ENCODE measurements at regions not wholly inside any gene's neighbourhood (a gene's known extent, or its start where the extent isn't known, plus 50 kb on each side); places are given as distances from the start of the nearest gene placed in this dataset.
A peak's percentile ranks its signal among the peaks of the same experiment; 100 is the strongest.

GRCh38 chr6:147733686-147734085 lies 225.2 kb downstream of the SAMD5 start:
- peaks cover 12% of the 10 kb centered on the region for H3K4me1 Mint-ChIP-seq (ENCODE audit: unreplicated experiment)
- no peak for DNase-seq (ENCODE audit: extremely low spot score, unreplicated experiment)
- H3K9me3 Mint-ChIP-seq (ENCODE audit: unreplicated experiment) = no peaks in the 10 kb centered on the region
- TF ChIP-seq, protein P1, sequence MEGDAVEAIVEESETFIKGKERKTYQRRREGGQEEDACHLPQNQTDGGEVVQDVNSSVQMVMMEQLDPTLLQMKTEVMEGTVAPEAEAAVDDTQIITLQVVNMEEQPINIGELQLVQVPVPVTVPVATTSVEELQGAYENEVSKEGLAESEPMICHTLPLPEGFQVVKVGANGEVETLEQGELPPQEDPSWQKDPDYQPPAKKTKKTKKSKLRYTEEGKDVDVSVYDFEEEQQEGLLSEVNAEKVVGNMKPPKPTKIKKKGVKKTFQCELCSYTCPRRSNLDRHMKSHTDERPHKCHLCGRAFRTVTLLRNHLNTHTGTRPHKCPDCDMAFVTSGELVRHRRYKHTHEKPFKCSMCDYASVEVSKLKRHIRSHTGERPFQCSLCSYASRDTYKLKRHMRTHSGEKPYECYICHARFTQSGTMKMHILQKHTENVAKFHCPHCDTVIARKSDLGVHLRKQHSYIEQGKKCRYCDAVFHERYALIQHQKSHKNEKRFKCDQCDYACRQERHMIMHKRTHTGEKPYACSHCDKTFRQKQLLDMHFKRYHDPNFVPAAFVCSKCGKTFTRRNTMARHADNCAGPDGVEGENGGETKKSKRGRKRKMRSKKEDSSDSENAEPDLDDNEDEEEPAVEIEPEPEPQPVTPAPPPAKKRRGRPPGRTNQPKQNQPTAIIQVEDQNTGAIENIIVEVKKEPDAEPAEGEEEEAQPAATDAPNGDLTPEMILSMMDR (IDR thresholded peaks at IDR 0.05) = no peak
- no peak overlapping the region for H3K27ac Mint-ChIP-seq (ENCODE audit: unreplicated experiment)
- H3K27me3 Mint-ChIP-seq (ENCODE audit: unreplicated experiment) = no peaks in the 10 kb centered on the region
- H3K4me3 Mint-ChIP-seq (ENCODE audit: unreplicated experiment) = no peak overlapping the region
- no peaks in the 10 kb centered on the region for H3K36me3 Mint-ChIP-seq (ENCODE audit: unreplicated experiment)

GRCh38 chr6:147734151-147734550 lies 225.7 kb downstream of the SAMD5 start:
- Mint-ChIP-seq H3K27me3 (ENCODE audit: unreplicated experiment) (no peaks in the 10 kb centered on the region), H3K9me3 (ENCODE audit: unreplicated experiment) (no peaks in the 10 kb centered on the region), H3K36me3 (ENCODE audit: unreplicated experiment) (no peaks in the 10 kb centered on the region), H3K4me1 (ENCODE audit: unreplicated experiment) (peaks cover 17% of the 10 kb centered on the region), H3K27ac (ENCODE audit: unreplicated experiment) (no peak overlapping the region), H3K4me3 (ENCODE audit: unreplicated experiment) (no peak overlapping the region)
- TF ChIP-seq, protein P1 (IDR thresholded peaks at IDR 0.05) = no peak
- DNase-seq (ENCODE audit: extremely low spot score, unreplicated experiment) = no peak

DNA sequence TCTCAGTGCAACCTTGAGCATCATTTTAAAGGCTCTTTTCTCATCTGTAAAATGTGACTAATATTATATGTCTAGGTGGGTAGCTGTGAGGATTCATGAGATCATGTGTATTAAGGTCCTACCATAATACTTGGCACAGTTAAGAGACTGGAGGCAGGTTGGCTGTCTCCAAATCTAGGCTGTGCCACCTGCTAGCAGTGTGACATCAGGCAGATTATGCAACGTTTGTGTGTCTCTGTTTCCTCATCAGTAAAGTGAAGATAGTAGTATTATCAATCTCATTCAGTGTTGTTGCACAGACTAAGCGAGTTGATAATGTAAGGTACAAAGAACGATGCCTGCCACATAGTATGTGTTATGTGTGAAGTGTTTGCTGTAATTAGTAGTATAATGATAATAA lies 227.4 kb downstream of the SAMD5 start:
- TF ChIP-seq, protein P1 (IDR thresholded peaks at IDR 0.05) = no peak
- DNase-seq (ENCODE audit: extremely low spot score, unreplicated experiment) = no peak
- peaks cover 20% of the 10 kb centered on the region for H3K4me1 Mint-ChIP-seq (ENCODE audit: unreplicated experiment)
- H3K27me3 Mint-ChIP-seq (ENCODE audit: unreplicated experiment) = no peaks in the 10 kb centered on the region
- H3K36me3 Mint-ChIP-seq (ENCODE audit: unreplicated experiment) = no peaks in the 10 kb centered on the region
- H3K27ac Mint-ChIP-seq (ENCODE audit: unreplicated experiment) = no peak overlapping the region
- H3K4me3 Mint-ChIP-seq (ENCODE audit: unreplicated experiment) = no peak overlapping the region
- H3K9me3 Mint-ChIP-seq (ENCODE audit: unreplicated experiment) = no peaks in the 10 kb centered on the region

GRCh38 chr6:147737115-147737514 lies 228.6 kb downstream of the SAMD5 start:
- H3K4me1 Mint-ChIP-seq (ENCODE audit: unreplicated experiment) = peaks cover 21% of the 10 kb centered on the region
- no peaks in the 10 kb centered on the region for H3K9me3 Mint-ChIP-seq (ENCODE audit: unreplicated experiment)
- no peak overlapping the region for H3K27ac Mint-ChIP-seq (ENCODE audit: unreplicated experiment)

GRCh38 chr6:147738099-147738498 lies 229.6 kb downstream of the SAMD5 start:
- H3K27ac Mint-ChIP-seq (ENCODE audit: unreplicated experiment) = peak overlapping the region; percentile 25
- no peak overlapping the region for H3K4me3 Mint-ChIP-seq (ENCODE audit: unreplicated experiment)
- DNase-seq (ENCODE audit: extremely low spot score, unreplicated experiment) = no peak
- peaks cover 21% of the 10 kb centered on the region for H3K4me1 Mint-ChIP-seq (ENCODE audit: unreplicated experiment)
- no peaks in the 10 kb centered on the region for H3K36me3 Mint-ChIP-seq (ENCODE audit: unreplicated experiment)
- no peaks in the 10 kb centered on the region for H3K27me3 Mint-ChIP-seq (ENCODE audit: unreplicated experiment)
- no peaks in the 10 kb centered on the region for H3K9me3 Mint-ChIP-seq (ENCODE audit: unreplicated experiment)
- TF ChIP-seq, protein P1 (IDR thresholded peaks at IDR 0.05) = no peak

More at GRCh38 chr6:147737115-147737514, 228.6 kb downstream of the SAMD5 start:
- H3K27me3 Mint-ChIP-seq (ENCODE audit: unreplicated experiment) = no peaks in the 10 kb centered on the region
- TF ChIP-seq, protein P1 (IDR thresholded peaks at IDR 0.05) = no peak
- no peaks in the 10 kb centered on the region for H3K36me3 Mint-ChIP-seq (ENCODE audit: unreplicated experiment)
- H3K4me3 Mint-ChIP-seq (ENCODE audit: unreplicated experiment) = no peak overlapping the region
- no peak for DNase-seq (ENCODE audit: extremely low spot score, unreplicated experiment)

Data from osteocyte (in vitro differentiated cells).